ENCODE measurements at regions not wholly inside any gene's neighbourhood (a gene's known extent, or its start where the extent isn't known, plus 50 kb on each side); places are given as distances from the start of the nearest gene placed in this dataset.
"Not testable (repeated sequence)": the region's sequence is repeated elsewhere in the genome, so short reads cannot be mapped to it uniquely, and the experiment has no call there.

- no peak for DNase-seq (ENCODE audit: low read depth, low spot score)
Observed at GRCh38 chr3:68676136-68676535, 256.2 kb downstream of the TAFA4 start.

GRCh38 chr3:68667346-68667745 is 265.0 kb downstream of the TAFA4 start:
- DNase-seq (ENCODE audit: low read depth, low spot score): no peak

- DNase-seq (ENCODE audit: low read depth, low spot score): no peak
Observed at GRCh38 chr3:68666429-68667136, 265.8 kb downstream of the TAFA4 start.

GRCh38 chr3:68664276-68664675 is 268.1 kb downstream of the TAFA4 start:
- no peak for DNase-seq (ENCODE audit: low read depth, low spot score)

GRCh38 chr3:68662176-68662575 is 270.2 kb downstream of the TAFA4 start:
- no peak for DNase-seq (ENCODE audit: low read depth, low spot score)

GRCh38 chr3:68650657-68651056 is 281.7 kb downstream of the TAFA4 start:
- DNase-seq (ENCODE audit: low read depth, low spot score): not testable (repeated sequence)

GRCh38 chr3:68648494-68648893 is 283.9 kb downstream of the TAFA4 start:
- DNase-seq (ENCODE audit: low read depth, low spot score): no peak

GRCh38 chr3:68631850-68632545 is 300.3 kb downstream of the TAFA4 start:
- DNase-seq (ENCODE audit: low read depth, low spot score): no peak

GRCh38 chr3:68620211-68620610 is 312.1 kb downstream of the TAFA4 start:
- no peak for DNase-seq (ENCODE audit: low read depth, low spot score)

- no peak for DNase-seq (ENCODE audit: low read depth, low spot score)
Observed at GRCh38 chr3:68614087-68614486, 318.3 kb downstream of the TAFA4 start.

- no peak for DNase-seq (ENCODE audit: low read depth, low spot score)
Observed at GRCh38 chr3:68571321-68571720, 361.0 kb downstream of the TAFA4 start.

- DNase-seq (ENCODE audit: low read depth, low spot score): no peak
Observed at GRCh38 chr3:68560728-68561127, 371.6 kb downstream of the TAFA4 start.

- no peak for DNase-seq (ENCODE audit: low read depth, low spot score)
Observed at GRCh38 chr3:68535782-68536181, 396.6 kb downstream of the TAFA4 start.

GRCh38 chr3:68523330-68523729 is 409.0 kb downstream of the TAFA4 start:
- DNase-seq (ENCODE audit: low read depth, low spot score): no peak

- no peak for DNase-seq (ENCODE audit: low read depth, low spot score)
Observed at GRCh38 chr3:68515237-68515636, 417.1 kb downstream of the TAFA4 start.

- no peak for DNase-seq (ENCODE audit: low read depth, low spot score)
Observed at GRCh38 chr3:68504201-68504600, 428.1 kb downstream of the TAFA4 start.

GRCh38 chr3:68485845-68486244 is 446.5 kb downstream of the TAFA4 start:
- not testable (repeated sequence) for DNase-seq (ENCODE audit: low read depth, low spot score)

- DNase-seq (ENCODE audit: low read depth, low spot score): no peak
Observed at GRCh38 chr3:68485051-68485450, 447.3 kb downstream of the TAFA4 start.

GRCh38 chr3:68483601-68484000 is 448.7 kb downstream of the TAFA4 start:
- DNase-seq (ENCODE audit: low read depth, low spot score): no peak

- DNase-seq (ENCODE audit: low read depth, low spot score): no peak
Observed at GRCh38 chr3:68483041-68483440, 449.3 kb downstream of the TAFA4 start.

GRCh38 chr3:68482565-68482964 is 449.8 kb downstream of the TAFA4 start:
- no peak for DNase-seq (ENCODE audit: low read depth, low spot score)

- DNase-seq (ENCODE audit: low read depth, low spot score): no peak
Observed at GRCh38 chr3:68479779-68480178, 452.6 kb downstream of the TAFA4 start.

- DNase-seq (ENCODE audit: low read depth, low spot score): no peak
Observed at GRCh38 chr3:68468695-68469375, 463.5 kb downstream of the TAFA4 start.

All from pulmonary artery endothelial cell (primary cell).